IMR-90 (cell line): ENCODE measurements at regions not wholly inside any gene's neighbourhood (a gene's known extent, or its start where the extent isn't known, plus 50 kb on each side); places are given as distances from the start of the nearest gene placed in this dataset.

Experiments
- ATAC-seq: fragments of 200-7000 bp; cut with Tn5 transposase; 2 replicates; pipeline ENCODE4 v1.9.1; 2020; ENCODE audit warnings: low read depth, mild to moderate bottlenecking, moderate library complexity
- BruUV-seq: library from RNA; stranded (reverse); fragments of 400-500 nt; replicated peaks from 2 replicates; lab custom pipeline; 2021; lab: Mats Ljungman, UMichigan
- CTCF ChIA-PET: fragments of 300-600 bp; formaldehyde crosslinking; extraction: SDS; loops from one replicate; lab custom pipeline; 2021; ENCODE audit warnings: antibody characterized with exemption; lab: Yijun Ruan, JAX
- POLR2A ChIA-PET: fragments of 300-600 bp; sonication (Branson Sonifier 250); formaldehyde crosslinking; loops from one replicate; lab custom pipeline; 2022; ENCODE audit warnings: antibody characterized with exemption; ENCODE audit not compliant: unreplicated experiment; lab: Charles Lee
- DNase-seq: peaks from one replicate; pipeline ENCODE4 v3.0.0; 2013
- H2AFZ ChIP-seq: replicated peaks from 2 replicates; pipeline ENCODE3; 2013; ENCODE audit warnings: low read length, mild to moderate bottlenecking; ENCODE audit not compliant: poor library complexity
- H2AK5ac ChIP-seq: 2 replicates; pipeline ENCODE4 v1.6.1; 2013; ENCODE audit warnings: low read depth, low read length, inconsistent platforms
- H2AK9ac ChIP-seq: replicated peaks from 2 replicates; pipeline ENCODE3; 2013; ENCODE audit warnings: mild to moderate bottlenecking, low read depth, low read length, moderate library complexity; ENCODE audit not compliant: poor library complexity
- H2BK120ac ChIP-seq: 2 replicates; pipeline ENCODE4 v1.6.1; 2013; ENCODE audit warnings: low read depth, low read length, inconsistent platforms
- H2BK15ac ChIP-seq: 3 replicates; pipeline ENCODE4 v1.6.1; 2013; ENCODE audit warnings: low read depth, low read length, inconsistent platforms
- H2BK20ac ChIP-seq: 2 replicates; pipeline ENCODE4 v1.6.1; 2013; ENCODE audit warnings: low read depth, mild to moderate bottlenecking, inconsistent platforms, low read length, moderate library complexity
- H2BK5ac ChIP-seq: 2 replicates; pipeline ENCODE4 v1.6.1; 2013; ENCODE audit warnings: mild to moderate bottlenecking, low read depth, low read length, inconsistent platforms; ENCODE audit not compliant: poor library complexity, severe bottlenecking
- H3K14ac ChIP-seq: replicated peaks from 2 replicates; pipeline ENCODE4 v1.6.1; 2013; ENCODE audit warnings: low read depth, low read length, inconsistent platforms
- H3K18ac ChIP-seq: 2 replicates; pipeline ENCODE4 v1.6.1; 2013; ENCODE audit warnings: low read depth, low read length, control low read depth
- H3K23ac ChIP-seq: 2 replicates; pipeline ENCODE4 v1.6.1; 2013; ENCODE audit warnings: low read depth, low read length, inconsistent platforms
- H3K27ac ChIP-seq: 2 replicates; pipeline ENCODE4 v1.5.1; 2013; ENCODE audit warnings: mild to moderate bottlenecking, control low read depth, low read length; ENCODE audit not compliant: insufficient read depth
- H3K27me3 ChIP-seq: 2 replicates; pipeline ENCODE4 v1.6.1; 2013; ENCODE audit warnings: low read length; ENCODE audit not compliant: control insufficient read depth, insufficient read depth
- H3K36me3 ChIP-seq: 2 replicates; pipeline ENCODE4 v1.6.1; 2013; ENCODE audit warnings: low read length, mixed read lengths; ENCODE audit not compliant: control insufficient read depth, insufficient read depth
- H3K4ac ChIP-seq: 2 replicates; pipeline ENCODE4 v1.6.1; 2013; ENCODE audit warnings: low read depth, low read length, inconsistent platforms
- H3K4me1 ChIP-seq: 2 replicates; pipeline ENCODE4 v1.6.1; 2013; ENCODE audit warnings: low read length, mixed read lengths; ENCODE audit not compliant: control insufficient read depth, insufficient read depth
- H3K4me2 ChIP-seq: 2 replicates; pipeline ENCODE4 v1.6.1; 2013; ENCODE audit warnings: low read depth, mild to moderate bottlenecking, control low read depth, low read length, moderate library complexity
- H3K4me3 ChIP-seq: 2 replicates; pipeline ENCODE4 v1.5.1; 2013; ENCODE audit warnings: low read depth, mild to moderate bottlenecking, control low read depth, low read length, moderate library complexity; ENCODE audit not compliant: insufficient read depth
- H3K56ac ChIP-seq: 2 replicates; pipeline ENCODE4 v1.6.1; 2013; ENCODE audit warnings: low read length, inconsistent platforms; ENCODE audit not compliant: insufficient read depth; ENCODE audit errors: extremely low read depth
- H3K79me1 ChIP-seq, 2 experiments: 2 replicates each; pipeline ENCODE4 v1.6.1; 2013; ENCODE audit warnings: low read length in 2 of 2, inconsistent platforms in 1 of 2, low read depth in 1 of 2
- H3K9ac ChIP-seq: 2 replicates; pipeline ENCODE4 v1.6.1; 2013; ENCODE audit warnings: low read depth, low read length, control low read depth
- H3K9me1 ChIP-seq: 2 replicates; pipeline ENCODE4 v1.6.1; 2013; ENCODE audit warnings: low read length, inconsistent platforms; ENCODE audit not compliant: insufficient read depth
- H3K9me3 ChIP-seq: 2 replicates; pipeline ENCODE4 v1.6.1; 2013; ENCODE audit warnings: low read length; ENCODE audit not compliant: control insufficient read depth, insufficient read depth
- H4K20me1 ChIP-seq: 2 replicates; pipeline ENCODE4 v1.6.1; 2013; ENCODE audit warnings: low read length, inconsistent platforms; ENCODE audit not compliant: insufficient read depth
- H4K5ac ChIP-seq: 2 replicates; pipeline ENCODE4 v1.6.1; 2013; ENCODE audit warnings: mild to moderate bottlenecking, low read depth, low read length, control low read depth
- H4K8ac ChIP-seq, 2 experiments: 2 replicates each; pipeline ENCODE4 v1.6.1; 2013; ENCODE audit warnings: low read depth in 2 of 2, low read length in 2 of 2, control low read depth in 1 of 2, inconsistent platforms in 1 of 2
- H4K91ac ChIP-seq: 2 replicates; pipeline ENCODE4 v1.6.1; 2013; ENCODE audit warnings: low read depth, low read length, inconsistent platforms; ENCODE audit not compliant: insufficient read depth
- BHLHE40 ChIP-seq: fragments of 150-350 bp; IDR thresholded peaks from 2 replicates; pipeline ENCODE4 v1.6.1; 2016; ENCODE audit warnings: mild to moderate bottlenecking, low read depth, low read length
- CEBPB ChIP-seq: IDR thresholded peaks from 2 replicates; pipeline ENCODE4 v1.6.1; 2012; ENCODE audit warnings: low read depth, low read length, improper control_type of control experiment
- CHD1 ChIP-seq: IDR thresholded peaks from 2 replicates; pipeline ENCODE4 v1.6.1; 2012; ENCODE audit warnings: low read depth, low read length, improper control_type of control experiment
- CTCF ChIP-seq: conservative IDR thresholded peaks from 2 replicates; pipeline ENCODE4 v1.5.1; 2012; ENCODE audit warnings: mild to moderate bottlenecking, low read depth, low read length, improper control_type of control experiment
- ELK1 ChIP-seq: fragments of 150-350 bp; IDR thresholded peaks from 2 replicates; pipeline ENCODE4 v1.6.1; 2016; ENCODE audit warnings: low read depth, mild to moderate bottlenecking, low read length, moderate library complexity, borderline replicate concordance
- FOS ChIP-seq: fragments of 150-350 bp; IDR thresholded peaks from 2 replicates; pipeline ENCODE4 v1.6.1; 2016; ENCODE audit warnings: low read depth, low read length
- MAZ ChIP-seq: IDR thresholded peaks from 2 replicates; pipeline ENCODE4 v1.6.1; 2012; ENCODE audit warnings: low read depth, mild to moderate bottlenecking, low read length, improper control_type of control experiment, moderate library complexity, borderline replicate concordance
- MXI1 ChIP-seq: IDR thresholded peaks from 2 replicates; pipeline ENCODE4 v1.6.1; 2012; ENCODE audit warnings: low read depth, mild to moderate bottlenecking, low read length, moderate library complexity, borderline replicate concordance
- NFE2L2 ChIP-seq: fragments of 150-350 bp; IDR thresholded peaks from 2 replicates; pipeline ENCODE4 v1.6.1; 2016; ENCODE audit warnings: low read depth, mild to moderate bottlenecking, low read length
- POLR2A ChIP-seq: IDR thresholded peaks from 2 replicates; pipeline ENCODE4 v1.6.1; 2012; ENCODE audit warnings: mild to moderate bottlenecking, low read depth, low read length
- RAD21 ChIP-seq: IDR thresholded peaks from 2 replicates; pipeline ENCODE4 v1.6.1; 2012; ENCODE audit warnings: low read length, improper control_type of control experiment
- RCOR1 ChIP-seq: IDR thresholded peaks from 2 replicates; pipeline ENCODE4 v1.6.1; 2012; ENCODE audit warnings: mild to moderate bottlenecking, low read length, improper control_type of control experiment; ENCODE audit not compliant: insufficient replicate concordance
- RFX5 ChIP-seq: IDR thresholded peaks from 2 replicates; pipeline ENCODE4 v1.8.0; 2012; ENCODE audit warnings: low read depth, mild to moderate bottlenecking, low read length, moderate library complexity
- SMC3 ChIP-seq: fragments of 150-350 bp; IDR thresholded peaks from 2 replicates; pipeline ENCODE4 v1.6.1; 2016; ENCODE audit warnings: low read depth, mild to moderate bottlenecking, antibody characterized with exemption, low read length, moderate library complexity
- USF2 ChIP-seq: fragments of 150-350 bp; IDR thresholded peaks from 2 replicates; pipeline ENCODE4 v1.6.1; 2017; ENCODE audit warnings: mild to moderate bottlenecking, antibody characterized with exemption, low read length, low read depth
- WGBS, 2 experiments: methylation state at CpG; one replicate each; pipeline versions ENCODE4 v1.1.5 to v1.1.7; 2013; ENCODE audit warnings: missing lambda C conversion rate in 2 of 2; ENCODE audit not compliant: insufficient read length in 1 of 2; ENCODE audit errors: extremely low coverage in 2 of 2; 5-methylcytosine and 5-hydroxymethylcytosine counted together
- dilution Hi-C: fragments of 300-500 bp; cut with HindIII; formaldehyde crosslinking; loops from one replicate; pipeline ENCODE4 v1.14.3; 2018; ENCODE audit warnings: low sequenced_read_pairs; ENCODE audit not compliant: unreplicated experiment
- in situ Hi-C: fragments of 300-500 bp; cut with MboI; formaldehyde crosslinking; loops from 3 replicates; pipeline ENCODE4 v1.14.3; 2019; ENCODE audit warnings: low sequenced_read_pairs, inconsistent platforms, mixed read lengths
- intact Hi-C: fragments of 100-400 bp; cut with micrococcal nuclease; formaldehyde crosslinking; loops from 2 replicates; pipeline ENCODE4 v1.10.0; 2022

- Histone ChIP-seq H3K9ac (no peak overlapping the region), H3K27me3 (no peaks in the 10 kb centered on the region), H3K4me3 (no peak overlapping the region), H3K14ac (no peak overlapping the region), H2BK5ac (no peak overlapping the region), H2BK120ac (no peak overlapping the region), H4K91ac (no peak overlapping the region), H3K18ac (no peak overlapping the region), H4K5ac (no peak overlapping the region), H3K27ac (no peak overlapping the region), H2AK9ac (no peak overlapping the region), H2BK20ac (no peak overlapping the region), H2BK15ac (no peak overlapping the region), H3K9me1 (peaks cover 2% of the 10 kb centered on the region; the same call in 1 of the 2 replicates), H3K79me1 (no peaks in the 10 kb centered on the region), H3K4me1 (peaks cover 5% of the 10 kb centered on the region), H3K4ac (no peak overlapping the region), H3K23ac (no peak overlapping the region), H3K9me3 (no peaks in the 10 kb centered on the region), H4K20me1 (no peaks in the 10 kb centered on the region), H3K56ac (no peak overlapping the region), H4K8ac (no peak overlapping the region), H2AFZ (no peak overlapping the region), H2AK5ac (no peak overlapping the region), H3K4me2 (no peak overlapping the region), H3K36me3 (no peaks in the 10 kb centered on the region)
- CTCF ChIA-PET, result no interaction called here
- DNase-seq (no peak), ATAC-seq (no peak)
- POLR2A ChIA-PET, result no interaction called here
- dilution Hi-C loops, result no loop called here
- in situ Hi-C loops, result no loop called here
- TF ChIP-seq BHLHE40 (no peak), FOS (no peak), RCOR1 (no peak), POLR2A (no peak), NFE2L2 (no peak), MXI1 (no peak), USF2 (no peak), CTCF (no peak), ELK1 (no peak), RAD21 (no peak), CEBPB (no peak), SMC3 (no peak), MAZ (no peak), CHD1 (no peak), RFX5 (no peak)
- BruUV-seq, result no TSS peak
- intact Hi-C loops, result no loop called here
- WGBS, 2 experiments, result 93% methylated on average over 3 of the region's 4 CpGs; no CpG with 5 or more reads in 1 of the 2 experiments
These were observed 108.1 kb upstream of the ARHGAP28 start for GRCh38 chr18:6621437-6621836.
